ENCODE measurements at regions not wholly inside any gene's neighbourhood (a gene's known extent, or its start where the extent isn't known, plus 50 kb on each side); places are given as distances from the start of the nearest gene placed in this dataset.
"Not testable (repeated sequence)": the region's sequence is repeated elsewhere in the genome, so short reads cannot be mapped to it uniquely, and the experiment has no call there.

GRCh38 chr9:129296195-129296594 is 118.1 kb upstream of the IER5L start:
- not testable (repeated sequence) for TF ChIP-seq POLR2AphosphoS5 (IDR thresholded peaks at IDR 0.05; ENCODE audit: insufficient read depth, low read depth, low read length); CTCF (IDR thresholded peaks at IDR 0.05; ENCODE audit: extremely low read depth in 1 of 2, insufficient read depth in 1 of 2, low read depth in 1 of 2, low read length in 2 of 2); FOS (IDR thresholded peaks at IDR 0.05; ENCODE audit: borderline replicate concordance, insufficient read depth, low read length); EZH2 (IDR thresholded peaks at IDR 0.05; ENCODE audit: borderline replicate concordance, low read depth, low read length, severe bottlenecking); POLR2A (IDR thresholded peaks at IDR 0.05; ENCODE audit: low read depth, low read length); GATA2 (IDR thresholded peaks at IDR 0.05; ENCODE audit: insufficient read depth, insufficient read length, low read depth, low read length); MYC (IDR thresholded peaks at IDR 0.05; ENCODE audit: low read depth, low read length); MAX (IDR thresholded peaks at IDR 0.05; ENCODE audit: insufficient read depth, insufficient read length)

Data from endothelial cell of umbilical vein (primary cell).